Putamen (tissue), 1 donor: ENCODE measurements at regions not wholly inside any gene's neighbourhood (a gene's known extent, or its start where the extent isn't known, plus 50 kb on each side); places are given as distances from the start of the nearest gene placed in this dataset.

Source experiments
- DNase-seq: peaks from one replicate; pipeline ENCODE4 v3.0.0-alpha.2; 2016; ENCODE audit warnings: low spot score

DNA sequence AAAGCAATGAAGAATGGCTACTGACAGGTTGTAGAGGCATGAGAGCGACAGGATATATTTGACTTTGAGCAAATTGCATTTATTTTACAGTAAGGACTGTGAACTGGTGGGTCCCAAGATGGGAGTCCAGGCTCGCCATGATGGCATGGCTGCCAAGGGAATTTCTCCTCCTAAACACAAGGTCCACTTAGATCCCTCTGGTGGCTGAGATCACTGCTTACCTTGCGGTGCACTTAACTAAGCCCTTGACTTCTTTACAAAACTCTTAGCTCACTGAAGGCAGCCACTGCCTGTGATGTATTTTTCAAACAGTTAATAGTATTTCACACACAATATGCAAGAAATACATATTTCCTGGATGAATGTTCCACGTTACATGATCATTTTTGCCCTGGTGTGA lies 50.3 kb upstream of the SORBS2 start:
- no peak for DNase-seq

DNA sequence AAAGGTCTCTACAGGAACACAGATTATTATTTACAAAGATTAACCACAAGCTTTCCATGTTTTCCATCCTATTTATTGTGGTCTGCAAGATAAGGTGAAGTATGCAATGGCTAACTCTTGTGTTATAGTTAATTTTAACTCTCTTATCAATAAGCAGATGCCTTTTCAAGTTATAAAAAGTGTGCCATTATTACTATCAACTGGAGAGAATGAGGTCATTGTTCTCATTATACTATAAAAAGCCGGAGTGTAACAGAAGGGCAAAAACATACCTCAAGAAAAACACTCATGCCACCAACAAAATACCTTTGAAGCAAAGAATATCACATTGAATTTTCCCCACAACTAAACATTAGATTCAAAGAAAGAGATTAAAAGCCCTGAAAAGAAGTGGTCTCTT lies 52.0 kb upstream of the SORBS2 start:
- no peak for DNase-seq

DNA sequence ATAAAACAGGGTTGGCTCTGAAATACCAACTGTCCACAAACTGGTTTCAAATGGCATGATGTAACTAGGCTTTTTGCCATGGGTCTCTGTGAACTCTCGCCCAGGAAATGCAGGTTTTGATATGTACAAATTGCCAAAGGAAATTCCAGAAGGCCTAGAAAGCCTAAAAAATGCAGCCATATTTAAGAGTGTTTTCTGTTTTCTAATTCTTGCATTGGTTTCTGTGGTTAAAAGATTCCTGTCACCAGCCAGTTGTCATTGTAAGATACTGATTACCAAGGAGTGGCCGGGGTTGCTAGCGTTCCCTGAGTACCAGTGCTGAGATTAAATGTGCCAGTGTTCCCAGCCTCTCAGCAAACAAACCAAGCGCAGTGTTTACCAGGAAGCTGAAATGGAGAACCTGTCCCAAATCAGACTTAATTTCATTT lies 53.9 kb upstream of the SORBS2 start:
- DNase-seq = no peak

DNA sequence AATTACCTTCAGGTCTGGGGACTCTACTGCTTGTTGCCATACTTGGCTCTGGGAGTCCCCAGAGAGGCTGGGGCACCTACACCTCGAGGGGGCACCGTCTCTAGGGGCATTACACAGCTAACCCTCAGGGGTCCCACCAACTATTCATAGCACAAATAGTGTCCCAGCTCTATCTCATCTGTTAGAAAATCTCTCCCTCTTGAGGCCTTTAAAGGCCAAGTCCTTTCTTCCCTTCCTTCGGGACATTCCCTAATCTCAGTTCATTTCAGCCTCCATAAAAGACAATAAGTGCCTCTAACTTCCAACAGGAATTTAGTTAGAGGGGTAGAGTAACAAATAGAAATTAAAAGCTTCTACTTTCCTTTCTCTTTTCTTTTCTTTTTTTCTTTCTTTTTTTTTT lies 55.8 kb upstream of the SORBS2 start:
- DNase-seq = no peak

DNA sequence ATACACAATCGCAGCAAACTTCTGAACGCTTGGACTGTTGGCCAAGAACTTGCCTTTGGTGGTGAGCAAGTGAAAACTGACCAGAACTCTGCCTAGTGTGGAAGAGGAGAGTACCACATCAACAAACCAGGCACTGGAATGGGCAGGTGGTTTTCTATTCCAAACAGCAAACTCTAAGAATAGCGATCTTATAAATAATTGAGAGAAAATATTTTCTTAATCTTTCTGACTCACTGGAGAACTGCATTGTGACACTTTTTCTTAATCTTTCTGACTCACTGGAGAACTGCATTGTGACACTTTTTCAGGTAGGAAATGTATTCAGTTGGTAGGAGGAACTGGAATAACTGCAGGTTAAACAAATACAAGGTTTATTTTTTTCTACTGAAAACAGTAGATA lies 57.0 kb upstream of the SORBS2 start:
- DNase-seq = no peak

DNA sequence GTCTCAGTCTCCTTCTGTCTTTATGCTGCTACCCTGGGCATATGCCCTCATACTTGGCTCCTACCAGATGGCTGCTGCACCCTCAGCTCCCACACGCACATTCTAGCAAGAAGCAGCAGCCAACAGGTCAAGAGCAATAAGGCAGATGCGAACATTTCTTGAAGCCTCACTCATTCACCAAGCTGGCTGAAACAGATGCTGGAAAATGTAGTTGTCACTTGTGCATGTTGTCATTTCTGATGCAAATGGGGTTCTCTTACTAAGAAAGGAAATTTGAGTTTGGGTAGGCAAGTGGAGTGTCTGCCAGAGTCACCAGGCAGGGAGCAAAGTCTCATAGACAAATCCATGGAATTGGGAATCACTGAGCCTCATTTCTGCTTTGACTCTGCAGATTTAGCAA lies 57.4 kb upstream of the SORBS2 start:
- no peak for DNase-seq

DNA sequence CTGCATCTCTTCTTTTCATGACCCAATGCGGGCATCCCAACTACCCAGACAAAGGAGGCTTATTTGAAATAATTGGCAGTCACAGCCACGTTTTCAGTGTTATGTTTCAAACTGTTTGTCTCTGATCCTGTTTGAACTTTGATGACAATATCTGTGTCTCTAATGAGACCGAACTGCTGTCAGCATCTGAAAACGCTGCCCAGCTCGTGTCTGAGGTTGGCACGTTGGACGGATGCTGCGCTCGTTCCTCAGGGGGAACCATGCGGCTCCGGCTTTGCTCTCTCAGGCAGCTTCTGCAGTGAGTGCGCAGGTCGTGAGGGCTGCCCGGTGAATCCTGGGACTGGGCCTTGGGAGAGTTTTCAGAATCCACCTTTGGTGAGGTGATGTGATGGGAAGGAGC lies 58.4 kb upstream of the SORBS2 start:
- DNase-seq = no peak

DNA sequence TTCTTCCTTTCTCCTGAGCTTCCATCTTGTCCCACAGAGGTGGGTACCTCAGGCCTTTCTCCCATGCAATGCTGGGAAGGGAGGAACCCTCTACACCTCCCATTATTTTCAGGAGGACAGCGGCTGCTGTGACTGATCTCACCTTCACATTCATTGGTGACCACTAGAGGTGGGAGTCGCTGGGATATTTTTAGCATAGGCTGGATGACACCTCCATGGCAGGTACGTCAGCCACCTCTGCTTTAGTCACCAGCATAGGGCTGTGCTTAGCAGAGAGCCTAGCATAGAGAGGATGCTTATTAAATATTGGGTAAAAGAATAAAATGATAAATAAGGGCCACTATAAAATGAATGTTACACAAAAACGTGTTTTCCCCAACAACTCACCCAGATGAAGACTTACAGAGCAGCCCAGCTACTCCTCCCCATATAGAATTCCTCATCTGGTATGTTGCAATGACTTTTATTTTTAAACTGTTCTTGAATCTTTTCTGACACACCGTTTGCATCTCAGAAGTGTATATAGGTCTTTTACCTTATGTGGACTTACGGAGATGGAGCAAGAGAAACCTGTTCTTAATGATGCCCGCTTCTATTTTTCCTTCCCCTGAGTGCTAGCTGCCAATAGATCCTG lies 60.9 kb upstream of the SORBS2 start:
- no peak for DNase-seq

DNA sequence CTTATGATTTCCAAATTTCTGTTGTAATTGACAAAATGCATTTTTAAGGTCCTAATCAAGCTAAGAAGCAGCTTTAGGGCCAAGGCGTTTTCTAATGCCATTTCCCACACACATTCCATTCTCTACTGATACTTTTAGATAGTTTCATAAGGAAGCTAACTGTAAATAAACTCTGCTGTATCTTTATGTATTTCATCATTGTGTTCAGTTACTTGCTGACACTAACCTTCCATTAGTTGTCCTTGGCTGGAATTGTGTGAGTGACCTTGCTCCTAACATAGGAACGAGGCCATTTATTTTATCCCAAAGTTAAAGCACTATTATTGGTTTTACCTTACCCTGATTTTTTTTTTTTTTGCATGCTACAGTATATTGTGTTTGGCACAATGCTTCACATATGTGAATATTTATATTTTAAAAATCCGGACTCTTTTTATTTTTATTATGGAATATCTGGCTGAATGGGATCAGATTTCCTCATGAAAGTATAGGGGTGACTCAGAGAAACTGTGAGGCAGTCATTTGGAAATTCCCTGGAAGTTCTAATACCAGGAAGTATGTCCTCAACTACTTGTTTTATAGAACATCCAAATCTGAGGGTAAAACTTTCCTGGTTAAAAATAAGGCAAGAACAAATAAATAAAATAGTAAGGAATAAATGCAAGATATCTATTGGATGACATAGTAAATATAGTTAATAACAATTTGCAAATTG lies 62.7 kb upstream of the SORBS2 start:
- DNase-seq = no peak

DNA sequence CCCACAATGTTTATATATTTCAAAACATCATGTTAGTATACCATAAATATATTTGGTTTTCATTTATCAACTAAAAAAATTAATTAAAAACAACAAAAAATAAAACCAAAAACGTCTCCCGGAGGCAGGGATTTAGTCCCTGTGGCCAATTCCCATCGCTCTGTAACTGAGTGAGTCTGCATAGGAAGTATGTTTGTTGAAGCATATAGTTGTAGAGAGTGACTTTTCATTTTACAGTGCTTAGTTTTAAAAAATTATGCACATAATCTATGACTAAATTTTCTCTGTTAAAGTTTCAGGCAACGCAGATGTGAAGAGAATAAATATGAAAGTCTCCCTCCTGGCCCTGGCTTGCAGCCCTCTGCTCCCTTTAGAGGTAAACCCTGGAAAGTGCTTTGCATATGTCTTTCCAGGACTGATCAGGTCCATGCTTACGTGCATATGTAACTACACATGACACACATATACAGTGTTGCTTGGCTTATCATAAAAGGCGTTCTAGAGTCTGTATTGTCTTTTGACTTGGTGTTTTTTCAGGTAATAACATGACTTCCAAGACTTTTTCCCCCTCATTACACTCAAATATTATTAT lies 63.4 kb upstream of the SORBS2 start:
- DNase-seq = no peak

DNA sequence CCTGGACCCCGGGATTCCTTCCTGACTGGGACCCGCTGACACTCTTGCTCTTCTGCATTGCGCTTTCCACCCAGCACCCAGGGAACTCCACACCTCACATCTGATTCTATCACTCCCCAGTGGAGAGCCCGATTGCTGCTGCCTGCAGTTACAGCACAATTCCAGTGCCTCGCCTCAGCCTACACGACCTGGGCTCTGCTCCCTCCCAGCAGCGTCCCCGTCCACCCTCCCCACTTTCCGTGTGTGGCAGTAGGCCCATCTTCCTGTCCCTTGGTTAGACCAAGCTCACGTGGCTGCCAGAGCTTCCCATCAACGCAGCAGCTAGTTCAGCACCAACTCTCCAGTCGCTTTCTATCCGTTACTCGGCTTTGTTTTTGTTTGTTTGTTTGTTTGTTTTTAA lies 66.6 kb upstream of the SORBS2 start:
- no peak for DNase-seq

DNA sequence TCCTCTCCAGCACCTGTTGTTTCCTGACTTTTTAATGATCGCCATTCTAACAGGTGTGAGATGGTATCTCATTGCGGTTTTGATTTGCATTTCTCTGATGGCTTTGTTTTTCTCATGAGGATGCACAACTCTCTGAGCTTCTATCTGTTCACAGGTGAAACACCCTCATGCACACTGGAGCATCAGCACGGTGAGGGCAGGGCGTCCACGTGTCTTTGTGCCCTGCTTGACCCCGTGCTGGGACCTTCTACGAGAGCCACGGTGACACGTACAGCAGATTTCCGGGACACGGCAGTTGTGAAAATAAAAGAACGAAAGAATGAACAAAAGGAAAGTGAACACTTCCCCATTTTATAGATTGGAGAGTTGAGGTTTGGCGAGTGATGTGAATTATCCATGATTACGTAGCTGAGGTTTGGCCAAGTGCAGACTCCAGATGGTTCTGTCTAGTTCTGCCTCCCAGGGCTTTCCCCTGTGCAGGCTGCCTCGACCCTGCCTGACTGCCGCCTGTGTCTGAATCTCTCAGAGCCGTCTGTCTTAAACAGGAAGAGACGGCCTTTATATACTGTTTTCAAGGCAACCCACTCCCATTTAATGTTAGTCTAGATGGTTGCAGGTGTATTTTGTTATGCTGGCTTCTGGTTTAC lies 67.8 kb upstream of the SORBS2 start:
- DNase-seq = no peak

DNA sequence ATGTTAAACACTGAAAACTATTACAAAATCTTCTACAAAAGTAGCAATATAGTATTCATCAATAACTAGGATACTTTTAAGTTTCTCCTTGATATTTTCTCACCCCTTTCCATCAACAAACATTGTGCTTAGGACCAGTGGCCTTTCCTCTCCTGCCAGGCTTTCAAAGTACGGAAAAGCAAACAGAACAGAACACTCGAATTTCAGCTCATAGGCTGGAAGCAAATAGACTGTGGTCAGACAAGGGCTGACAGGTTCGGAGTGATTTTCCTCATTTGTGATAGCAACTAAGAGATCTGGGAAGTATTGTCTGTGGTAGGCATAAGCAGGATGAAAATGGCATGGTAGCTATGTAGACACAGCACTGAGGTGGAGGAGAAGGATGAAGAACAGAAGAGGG lies 68.6 kb upstream of the SORBS2 start:
- no peak for DNase-seq

DNA sequence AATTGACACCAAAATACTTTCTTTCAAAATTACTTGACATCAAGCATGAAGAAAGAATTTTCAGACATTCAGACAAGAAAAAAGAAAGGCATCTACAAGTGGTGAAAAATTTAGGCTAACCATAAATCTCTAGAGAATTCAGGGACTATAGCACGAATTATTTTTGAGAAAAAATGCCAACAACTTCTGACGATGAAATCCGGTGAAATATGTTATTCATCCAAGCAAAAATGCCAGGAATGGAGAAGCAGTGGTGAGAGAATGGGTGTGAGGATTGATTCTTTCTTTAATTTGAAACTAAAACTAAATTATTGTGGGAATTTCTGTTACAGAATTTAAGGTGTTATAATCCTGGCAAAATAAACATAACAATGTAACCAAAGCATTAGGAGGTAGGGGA lies 69.4 kb upstream of the SORBS2 start:
- DNase-seq = no peak

DNA sequence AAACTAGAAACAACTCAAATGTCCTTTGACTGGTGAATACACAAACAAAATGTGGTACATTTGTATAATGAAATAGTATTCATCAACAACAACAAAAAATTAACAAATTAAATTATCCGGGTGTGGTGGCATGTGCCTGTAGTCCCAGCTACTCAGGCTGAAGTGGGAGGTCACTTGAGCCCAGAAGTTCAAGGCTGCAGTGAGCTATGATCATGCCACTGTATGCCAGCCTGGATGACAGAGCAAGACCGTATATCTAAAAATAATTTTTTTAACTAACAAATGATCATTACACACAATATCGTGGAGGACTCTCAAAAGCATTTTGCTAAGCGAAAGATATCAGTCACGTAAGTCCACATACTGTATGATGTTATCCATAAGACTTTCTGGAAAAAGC lies 71.6 kb upstream of the SORBS2 start:
- no peak for DNase-seq

DNA sequence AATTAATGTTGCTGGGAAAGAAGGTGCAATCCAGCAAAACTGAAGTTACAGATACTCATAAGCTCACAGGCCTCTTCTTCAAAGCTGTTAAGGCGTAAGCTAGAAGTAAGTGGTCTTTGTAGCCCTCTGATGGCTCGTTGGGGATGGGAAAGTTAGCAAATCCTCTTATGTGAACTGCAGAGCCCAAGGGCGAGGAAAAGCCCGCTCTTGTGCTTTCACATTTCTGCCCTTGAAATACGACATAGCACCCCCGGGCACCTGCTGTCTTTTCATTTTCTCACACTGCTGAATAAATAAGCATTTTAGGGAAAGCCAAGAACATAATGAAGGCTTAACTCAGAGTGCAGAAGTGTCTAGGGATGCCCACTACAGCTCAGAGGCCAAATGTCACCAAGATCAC lies 73.1 kb upstream of the SORBS2 start:
- DNase-seq = no peak

DNA sequence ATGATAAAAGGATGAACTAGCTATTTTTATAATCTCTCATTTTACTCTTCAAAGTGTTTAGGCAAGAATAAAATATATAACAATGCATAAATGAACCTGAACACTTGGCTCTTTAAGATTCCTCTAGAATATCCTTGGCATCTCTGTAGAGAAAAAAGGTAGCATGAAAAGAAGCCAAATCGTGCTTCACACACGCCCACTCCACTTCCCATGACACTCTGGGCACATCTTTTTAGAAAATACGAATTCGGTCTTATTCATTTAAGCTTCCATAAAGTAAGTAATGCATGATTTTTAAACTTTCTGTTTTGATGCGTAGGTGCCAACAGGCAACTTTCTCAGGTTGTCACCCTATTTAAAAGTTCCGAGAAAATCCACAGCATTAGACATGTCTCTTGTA lies 73.6 kb upstream of the SORBS2 start:
- DNase-seq = peak; percentile 58

DNA sequence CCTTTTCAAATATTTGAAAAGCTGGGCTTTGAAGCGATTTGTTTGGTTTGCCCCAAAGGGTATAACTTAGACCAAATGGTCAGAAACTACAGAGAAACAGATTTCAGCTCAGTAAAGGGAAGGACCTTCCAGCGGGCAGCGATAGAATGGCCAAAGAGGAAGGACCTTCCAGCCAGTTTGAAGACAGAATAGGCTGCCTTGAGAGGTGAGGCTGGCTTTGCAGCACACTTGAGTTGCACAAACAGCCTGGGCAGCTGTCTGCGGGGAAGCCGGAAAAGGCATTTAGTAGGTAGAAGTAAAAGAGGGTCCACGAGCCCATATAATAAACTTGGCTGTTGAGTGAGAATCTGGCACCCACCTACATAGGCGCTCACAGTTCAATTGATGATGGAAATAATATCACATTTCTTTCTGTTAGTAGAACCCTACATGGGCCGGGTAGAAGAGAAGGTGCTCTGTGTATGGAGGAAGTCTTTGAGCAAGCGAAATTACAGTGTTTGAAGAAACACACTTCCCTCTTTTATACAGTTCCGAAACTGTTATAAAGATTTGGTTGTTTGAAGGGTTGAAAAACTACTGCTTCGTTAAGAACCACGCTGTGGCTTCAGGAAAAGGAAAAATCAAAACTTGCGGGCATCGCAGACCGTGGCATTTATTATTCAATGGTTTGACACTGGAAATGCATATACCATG lies 75.0 kb upstream of the SORBS2 start:
- no peak for DNase-seq

DNA sequence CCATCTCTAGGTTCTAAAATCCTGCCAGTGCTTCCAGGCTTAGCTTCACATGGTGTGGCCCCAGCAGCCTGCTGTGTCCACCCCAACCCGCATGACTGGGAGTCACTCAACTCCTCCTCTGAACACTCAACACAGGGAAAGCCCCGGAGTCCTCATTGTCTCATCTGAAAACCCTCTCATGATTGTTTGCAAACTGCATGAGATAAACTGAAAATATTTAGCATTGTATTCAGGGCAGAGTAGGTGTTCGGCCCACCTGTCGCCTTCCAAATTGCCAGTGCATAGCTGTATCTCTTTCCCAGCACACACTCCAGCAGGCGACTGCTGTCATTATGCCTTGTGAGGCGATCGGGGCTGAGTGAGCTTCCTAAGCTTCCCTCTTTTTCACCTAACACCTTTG lies 76.7 kb upstream of the SORBS2 start:
- no peak for DNase-seq

DNA sequence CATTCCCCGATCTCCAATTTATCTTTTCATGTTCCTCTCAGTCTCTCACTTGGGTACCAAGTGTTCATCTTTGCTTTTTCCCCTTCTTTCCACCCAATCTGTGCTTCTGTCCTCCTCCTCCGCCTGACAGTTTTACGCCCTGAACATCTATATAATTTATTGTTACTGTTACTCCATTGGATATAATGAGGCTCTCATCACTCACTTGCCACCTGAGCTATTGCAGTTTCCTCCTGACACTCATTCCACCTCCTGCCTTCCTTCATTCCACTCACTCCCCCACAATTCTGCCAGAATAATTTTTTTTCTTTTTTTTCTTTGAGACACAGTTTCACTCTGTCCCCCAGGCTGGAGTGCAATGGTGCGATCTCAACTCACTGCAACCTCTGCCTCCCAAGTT lies 77.6 kb upstream of the SORBS2 start:
- DNase-seq = peak; percentile 73

DNA sequence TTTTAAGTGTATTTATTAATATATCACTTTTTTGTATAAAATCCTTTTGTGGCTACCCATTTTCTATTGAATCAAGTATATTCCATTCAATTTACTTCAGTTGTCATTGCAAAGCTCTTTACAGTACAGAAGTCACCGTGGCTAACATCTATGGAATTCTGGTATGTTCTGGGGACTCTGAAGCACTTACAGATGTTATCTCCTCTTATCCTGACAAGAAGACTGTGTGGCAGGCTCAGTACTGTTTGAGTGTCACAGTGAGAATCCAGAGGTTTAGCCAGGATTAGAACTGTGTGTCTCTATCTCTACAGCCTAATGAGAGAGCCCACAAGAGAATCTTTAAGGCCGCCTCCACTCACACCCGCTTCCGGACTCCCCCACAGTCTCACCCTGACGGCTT lies 78.2 kb upstream of the SORBS2 start:
- DNase-seq = no peak

DNA sequence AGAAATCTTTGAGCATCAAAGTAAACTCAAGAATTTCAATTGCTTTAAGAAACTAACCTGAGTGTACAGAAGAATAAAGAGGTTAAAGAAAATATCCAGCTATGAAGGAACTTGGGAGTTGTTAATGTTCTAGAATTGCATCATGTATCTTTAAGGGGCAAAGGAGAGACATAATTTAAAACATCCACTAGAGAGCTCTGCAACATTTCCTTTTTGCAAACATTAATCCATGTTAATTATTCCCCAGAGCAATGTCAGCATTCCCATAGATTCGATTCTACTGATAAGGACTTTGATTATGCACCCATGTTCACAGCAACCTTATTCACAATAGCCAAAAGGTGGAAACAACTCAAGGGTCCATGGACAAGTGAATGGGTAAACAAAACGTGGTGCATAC lies 80.2 kb upstream of the SORBS2 start:
- DNase-seq = no peak

DNA sequence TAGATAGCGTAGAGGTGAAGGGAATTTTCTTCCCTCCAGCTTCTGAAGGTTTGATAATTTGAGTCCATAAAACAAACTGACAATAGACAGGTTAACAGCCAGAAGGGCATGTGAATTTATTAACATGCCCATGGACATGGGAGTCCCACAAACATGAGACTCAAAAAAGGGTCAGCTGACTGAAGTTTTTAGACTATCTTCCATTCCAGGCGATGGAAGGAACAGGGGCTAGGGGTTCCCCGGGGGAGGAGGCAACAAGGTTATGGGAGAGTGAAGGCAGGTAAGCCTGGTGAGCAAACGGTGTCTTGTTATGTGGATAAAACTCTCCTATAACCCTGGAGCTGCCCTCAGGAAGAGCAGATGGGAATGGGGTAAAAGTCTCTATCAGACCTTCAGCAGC lies 81.5 kb upstream of the SORBS2 start:
- no peak for DNase-seq
